ENCODE measurements at regions not wholly inside any gene's neighbourhood (a gene's known extent, or its start where the extent isn't known, plus 50 kb on each side); places are given as distances from the start of the nearest gene placed in this dataset.

GRCh38 chr2:122745603-122746002 is 990.2 kb downstream of the TSN start:
- ATAC-seq (ENCODE audit: low FRiP score in 2 of 2) (no peak), DNase-seq (no peak)
- Histone ChIP-seq H3K4me3 (no peak overlapping the region), H3K27me3 (no peaks in the 10 kb centered on the region), H3K4me1 (no peaks in the 10 kb centered on the region), H3K9me3 (no peaks in the 10 kb centered on the region), H3K27ac (no peak overlapping the region), H3K36me3 (no peaks in the 10 kb centered on the region)
- WGBS, 2 donors, result 86 to 90% methylated on average over 4 of the region's 4 CpGs
- no peak for TF ChIP-seq CTCF (IDR thresholded peaks at IDR 0.05)
- TF ChIP-seq EP300 (IDR thresholded peaks at IDR 0.05), result no peak
- no peak for TF ChIP-seq POLR2A (IDR thresholded peaks at IDR 0.05)
- TF ChIP-seq POLR2AphosphoS5 (IDR thresholded peaks at IDR 0.05), result no peak

- H3K4me3 ChIP-seq, result no peak overlapping the region
- DNase-seq, result no peak
- ATAC-seq (ENCODE audit: low FRiP score in 2 of 2), result no peak
- no peaks in the 10 kb centered on the region for H3K36me3 ChIP-seq
- TF ChIP-seq POLR2AphosphoS5 (IDR thresholded peaks at IDR 0.05) (no peak), CTCF (IDR thresholded peaks at IDR 0.05) (no peak), POLR2A (IDR thresholded peaks at IDR 0.05) (no peak), EP300 (IDR thresholded peaks at IDR 0.05) (no peak)
- no peak overlapping the region for H3K27ac ChIP-seq
- WGBS, 2 donors, result 90 to 97% methylated on average over 2 of the region's 2 CpGs
- H3K4me1 ChIP-seq, result no peaks in the 10 kb centered on the region
- no peaks in the 10 kb centered on the region for H3K9me3 ChIP-seq
- no peaks in the 10 kb centered on the region for H3K27me3 ChIP-seq
These were observed 992.2 kb downstream of the TSN start for GRCh38 chr2:122747670-122748069.

GRCh38 chr2:122748552-122749011 is 993.1 kb downstream of the TSN start:
- DNase-seq (no peak), ATAC-seq (ENCODE audit: low FRiP score in 2 of 2) (no peak)
- Histone ChIP-seq H3K36me3 (no peaks in the 10 kb centered on the region), H3K9me3 (no peaks in the 10 kb centered on the region), H3K4me1 (no peaks in the 10 kb centered on the region), H3K4me3 (no peak overlapping the region), H3K27me3 (no peaks in the 10 kb centered on the region), H3K27ac (no peak overlapping the region)
- 72 to 77% methylated on average over 4 of the region's 4 CpGs for WGBS, 2 donors
- no peak for TF ChIP-seq EP300 (IDR thresholded peaks at IDR 0.05)
- no peak for TF ChIP-seq CTCF (IDR thresholded peaks at IDR 0.05)
- TF ChIP-seq POLR2A (IDR thresholded peaks at IDR 0.05), result no peak
- no peak for TF ChIP-seq POLR2AphosphoS5 (IDR thresholded peaks at IDR 0.05)

DNA sequence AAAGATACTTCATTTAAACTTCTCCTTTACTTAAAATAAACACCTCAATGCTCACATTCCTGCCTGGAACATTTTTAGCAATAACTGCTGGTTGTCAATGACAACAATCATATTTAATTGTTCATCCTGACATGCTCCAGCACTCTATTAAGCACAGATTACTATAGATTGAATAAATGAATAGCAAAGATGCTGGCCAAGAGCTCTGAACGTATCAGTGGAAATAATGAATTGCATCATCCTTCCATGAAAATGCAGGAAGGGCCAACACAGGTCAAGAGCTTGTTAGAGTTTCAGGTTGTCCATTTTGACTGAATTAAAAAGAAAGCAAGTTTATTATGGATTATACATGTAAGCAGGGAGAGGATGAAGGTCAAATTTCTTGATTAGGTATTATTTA is 994.0 kb downstream of the TSN start:
- TF ChIP-seq CTCF (IDR thresholded peaks at IDR 0.05) (no peak), POLR2AphosphoS5 (IDR thresholded peaks at IDR 0.05) (no peak), EP300 (IDR thresholded peaks at IDR 0.05) (no peak), POLR2A (IDR thresholded peaks at IDR 0.05) (no peak)
- WGBS, 2 donors, result 22 to 31% methylated on average over 1 of the region's 1 CpG
- ATAC-seq (ENCODE audit: low FRiP score in 2 of 2) (no peak), DNase-seq (no peak)
- H3K4me3 ChIP-seq, result no peak overlapping the region
- H3K9me3 ChIP-seq, result no peaks in the 10 kb centered on the region
- H3K36me3 ChIP-seq, result no peaks in the 10 kb centered on the region
- H3K27me3 ChIP-seq, result no peaks in the 10 kb centered on the region
- no peaks in the 10 kb centered on the region for H3K4me1 ChIP-seq
- H3K27ac ChIP-seq, result no peak overlapping the region

GRCh38 chr2:122750095-122750494 is 994.6 kb downstream of the TSN start:
- DNase-seq (no peak), ATAC-seq (ENCODE audit: low FRiP score in 2 of 2) (no peak)
- Histone ChIP-seq H3K4me1 (no peaks in the 10 kb centered on the region), H3K9me3 (no peaks in the 10 kb centered on the region), H3K27me3 (no peaks in the 10 kb centered on the region), H3K4me3 (no peak overlapping the region), H3K36me3 (no peaks in the 10 kb centered on the region), H3K27ac (no peak overlapping the region)
- TF ChIP-seq POLR2A (IDR thresholded peaks at IDR 0.05) (no peak), POLR2AphosphoS5 (IDR thresholded peaks at IDR 0.05) (no peak), EP300 (IDR thresholded peaks at IDR 0.05) (no peak), CTCF (IDR thresholded peaks at IDR 0.05) (no peak)
- 63 to 80% methylated on average over 1 of the region's 1 CpG for WGBS, 2 donors
